SK-N-SH treated with all-trans-retinoic acid at 6 μM for 48 hours (cell line): ENCODE measurements at regions not wholly inside any gene's neighbourhood (a gene's known extent, or its start where the extent isn't known, plus 50 kb on each side); places are given as distances from the start of the nearest gene placed in this dataset.

Source experiments
- ATAC-seq: fragments of 200-7000 bp; cut with Tn5 transposase; 3 replicates; pipeline ENCODE4 v1.9.1; 2020; ENCODE audit warnings: mild to moderate bottlenecking, moderate library complexity
- ARNTL ChIP-seq: fragments of 450-650 bp; formaldehyde crosslinking; IDR thresholded peaks from 2 replicates; pipeline ENCODE4 v1.5.0; 2020; ENCODE audit warnings: low read depth, mild to moderate bottlenecking, moderate library complexity, borderline replicate concordance
- BACH2 ChIP-seq: fragments of 250-450 bp; sonication (Bioruptor Pico); IDR thresholded peaks from 2 replicates; pipeline ENCODE4 v1.9.0; 2021; ENCODE audit warnings: mild to moderate bottlenecking, borderline replicate concordance
- CSDC2 ChIP-seq: fragments of 250-450 bp; sonication (Bioruptor Pico); IDR thresholded peaks from 2 replicates; pipeline ENCODE4 v1.5.0; 2020; ENCODE audit warnings: mild to moderate bottlenecking, moderate library complexity
- ESRRG ChIP-seq: fragments of 250-450 bp; sonication (Bioruptor Pico); IDR thresholded peaks from 2 replicates; pipeline ENCODE4 v1.6.1; 2021; ENCODE audit warnings: mild to moderate bottlenecking
- GLIS3 ChIP-seq: fragments of 250-450 bp; sonication (Bioruptor Pico); IDR thresholded peaks from 2 replicates; pipeline ENCODE4 v1.5.0; 2020; ENCODE audit warnings: mild to moderate bottlenecking, moderate library complexity
- ISL1 ChIP-seq: fragments of 250-450 bp; sonication (Bioruptor Pico); IDR thresholded peaks from 2 replicates; pipeline ENCODE4 v2.1.2; 2022; ENCODE audit warnings: mild to moderate bottlenecking, moderate library complexity
- OSR1 ChIP-seq: fragments of 250-450 bp; sonication (Bioruptor Pico); IDR thresholded peaks from 2 replicates; pipeline ENCODE4 v1.8.0; 2022; ENCODE audit warnings: moderate library complexity, mild to moderate bottlenecking, inconsistent platforms
- PPARA ChIP-seq: fragments of 250-450 bp; sonication (Bioruptor Pico); IDR thresholded peaks from 2 replicates; pipeline ENCODE4 v1.5.0; 2020; ENCODE audit warnings: mild to moderate bottlenecking, borderline replicate concordance
- RARB ChIP-seq: fragments of 250-450 bp; sonication (Bioruptor Pico); IDR thresholded peaks from 2 replicates; pipeline ENCODE4 v1.8.0; 2021; ENCODE audit warnings: mild to moderate bottlenecking, moderate library complexity
- SNAI2 ChIP-seq: fragments of 250-450 bp; sonication (Bioruptor Pico); IDR thresholded peaks from 2 replicates; pipeline ENCODE4 v1.5.0; 2020; ENCODE audit warnings: mild to moderate bottlenecking, moderate library complexity
- TCF4 ChIP-seq: fragments of 250-450 bp; sonication (Bioruptor Pico); IDR thresholded peaks from 2 replicates; pipeline ENCODE4 v1.8.0; 2021; ENCODE audit warnings: mild to moderate bottlenecking, moderate library complexity, borderline replicate concordance
- TOX ChIP-seq: fragments of 250-450 bp; sonication (Bioruptor Pico); IDR thresholded peaks from 2 replicates; pipeline ENCODE4 v1.8.0; 2021; ENCODE audit warnings: mild to moderate bottlenecking, moderate library complexity, borderline replicate concordance
- ZC3H10 ChIP-seq: fragments of 250-450 bp; sonication (Bioruptor Pico); IDR thresholded peaks from 2 replicates; pipeline ENCODE4 v1.5.1; 2021; ENCODE audit warnings: mild to moderate bottlenecking, moderate library complexity
- ZFP3 ChIP-seq: fragments of 250-450 bp; sonication (Bioruptor Pico); IDR thresholded peaks from 2 replicates; pipeline ENCODE4 v1.5.0; 2020; ENCODE audit warnings: mild to moderate bottlenecking, moderate library complexity
- ZFP30 ChIP-seq: fragments of 450-650 bp; formaldehyde crosslinking; IDR thresholded peaks from 2 replicates; pipeline ENCODE4 v1.5.0; 2022; ENCODE audit warnings: mild to moderate bottlenecking, moderate library complexity
- ZNF565 ChIP-seq: fragments of 450-650 bp; formaldehyde crosslinking; conservative IDR thresholded peaks from 2 replicates; pipeline ENCODE4 v1.5.0; 2020; ENCODE audit warnings: low read depth, mild to moderate bottlenecking, moderate library complexity
- ZNF70 ChIP-seq: fragments of 450-650 bp; formaldehyde crosslinking; IDR thresholded peaks from 2 replicates; pipeline ENCODE4 v1.5.0; 2020; ENCODE audit warnings: mild to moderate bottlenecking, moderate library complexity
- ZNF8 ChIP-seq: fragments of 450-650 bp; formaldehyde crosslinking; IDR thresholded peaks from 2 replicates; pipeline ENCODE4 v1.5.0; 2020; ENCODE audit warnings: mild to moderate bottlenecking, moderate library complexity
- TF ChIP-seq, protein P1 (sequence below): fragments of 250-450 bp; sonication (Bioruptor Pico); IDR thresholded peaks from 2 replicates; pipeline ENCODE4 v1.8.0; 2021; ENCODE audit warnings: low read depth, mild to moderate bottlenecking, moderate library complexity, borderline replicate concordance
- TF ChIP-seq, protein P2 (sequence below): fragments of 250-450 bp; sonication (Bioruptor Pico); IDR thresholded peaks from 2 replicates; pipeline ENCODE4 v1.5.1; 2021; ENCODE audit warnings: mild to moderate bottlenecking, moderate library complexity
- TF ChIP-seq, protein P3 (sequence below): fragments of 250-450 bp; sonication (Bioruptor Pico); IDR thresholded peaks from 2 replicates; pipeline ENCODE4 v1.5.0; 2020; ENCODE audit warnings: mild to moderate bottlenecking, moderate library complexity

DNA sequence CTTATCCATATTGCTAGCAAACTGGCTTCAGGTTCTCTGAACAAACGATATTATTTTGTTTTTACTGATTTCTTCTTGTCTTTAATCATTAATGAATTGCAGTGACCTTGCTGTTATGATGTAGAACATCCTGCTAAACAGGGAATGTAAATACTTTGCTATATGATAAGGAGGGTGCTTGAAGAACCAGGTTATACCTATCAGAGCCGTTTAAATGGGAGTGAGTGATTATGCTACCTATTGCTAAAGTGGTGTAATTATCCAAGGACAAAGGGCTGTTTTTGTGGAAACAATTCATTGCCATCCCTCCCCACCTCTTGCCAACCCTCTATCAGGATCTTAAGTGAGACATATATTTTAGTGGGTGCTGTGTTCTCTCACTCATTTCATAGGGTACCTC, 788.9 kb downstream of the RPA4 start (continued):
- TF ChIP-seq, protein P1, sequence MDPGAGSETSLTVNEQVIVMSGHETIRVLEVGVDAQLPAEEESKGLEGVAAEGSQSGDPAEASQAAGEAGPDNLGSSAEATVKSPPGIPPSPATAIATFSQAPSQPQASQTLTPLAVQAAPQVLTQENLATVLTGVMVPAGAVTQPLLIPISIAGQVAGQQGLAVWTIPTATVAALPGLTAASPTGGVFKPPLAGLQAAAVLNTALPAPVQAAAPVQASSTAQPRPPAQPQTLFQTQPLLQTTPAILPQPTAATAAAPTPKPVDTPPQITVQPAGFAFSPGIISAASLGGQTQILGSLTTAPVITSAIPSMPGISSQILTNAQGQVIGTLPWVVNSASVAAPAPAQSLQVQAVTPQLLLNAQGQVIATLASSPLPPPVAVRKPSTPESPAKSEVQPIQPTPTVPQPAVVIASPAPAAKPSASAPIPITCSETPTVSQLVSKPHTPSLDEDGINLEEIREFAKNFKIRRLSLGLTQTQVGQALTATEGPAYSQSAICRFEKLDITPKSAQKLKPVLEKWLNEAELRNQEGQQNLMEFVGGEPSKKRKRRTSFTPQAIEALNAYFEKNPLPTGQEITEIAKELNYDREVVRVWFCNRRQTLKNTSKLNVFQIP (CRISPR knock-in tag): no peak
- no peak for TF ChIP-seq PPARA
- TF ChIP-seq ZFP30 (CRISPR knock-in tag): no peak
- no peak for TF ChIP-seq TOX
- no peak for TF ChIP-seq CSDC2
- no peak for TF ChIP-seq RARB (CRISPR knock-in tag)

DNA sequence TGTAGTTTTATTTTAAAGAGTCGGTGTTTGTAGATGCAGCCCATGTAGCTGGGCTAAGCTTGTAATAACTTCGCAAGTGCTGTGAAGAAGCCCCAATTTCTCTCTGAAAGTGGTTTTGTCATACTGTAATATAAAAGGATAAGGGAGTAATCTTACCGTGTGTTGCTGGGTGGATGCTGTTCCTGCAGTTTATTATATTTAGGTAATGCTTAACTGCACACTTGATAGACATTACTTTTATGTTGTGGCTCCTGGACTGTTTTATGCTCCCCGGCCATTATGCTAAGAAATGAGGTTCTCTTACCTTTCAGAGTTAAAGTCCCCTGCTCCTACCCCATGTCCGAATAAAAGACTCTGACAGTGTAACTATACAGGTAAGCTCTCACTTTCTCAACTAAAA, 789.4 kb downstream of the RPA4 start:
- TF ChIP-seq ZFP3 (CRISPR knock-in tag) (no peak), ZFP30 (CRISPR knock-in tag) (no peak), PPARA (no peak), BACH2 (CRISPR knock-in tag) (no peak), ARNTL (no peak), SNAI2 (CRISPR knock-in tag) (no peak), OSR1 (no peak), ESRRG (CRISPR knock-in tag) (no peak), ZNF70 (CRISPR knock-in tag) (no peak), TCF4 (no peak), ISL1 (CRISPR knock-in tag) (no peak), ZNF565 (CRISPR knock-in tag) (no peak), ZNF8 (no peak), ZC3H10 (CRISPR knock-in tag) (no peak)
- TF ChIP-seq, protein P2, sequence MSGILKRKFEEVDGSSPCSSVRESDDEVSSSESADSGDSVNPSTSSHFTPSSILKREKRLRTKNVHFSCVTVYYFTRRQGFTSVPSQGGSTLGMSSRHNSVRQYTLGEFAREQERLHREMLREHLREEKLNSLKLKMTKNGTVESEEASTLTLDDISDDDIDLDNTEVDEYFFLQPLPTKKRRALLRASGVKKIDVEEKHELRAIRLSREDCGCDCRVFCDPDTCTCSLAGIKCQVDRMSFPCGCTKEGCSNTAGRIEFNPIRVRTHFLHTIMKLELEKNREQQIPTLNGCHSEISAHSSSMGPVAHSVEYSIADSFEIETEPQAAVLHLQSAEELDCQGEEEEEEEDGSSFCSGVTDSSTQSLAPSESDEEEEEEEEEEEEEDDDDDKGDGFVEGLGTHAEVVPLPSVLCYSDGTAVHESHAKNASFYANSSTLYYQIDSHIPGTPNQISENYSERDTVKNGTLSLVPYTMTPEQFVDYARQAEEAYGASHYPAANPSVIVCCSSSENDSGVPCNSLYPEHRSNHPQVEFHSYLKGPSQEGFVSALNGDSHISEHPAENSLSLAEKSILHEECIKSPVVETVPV (CRISPR knock-in tag): no peak
- TF ChIP-seq, protein P3, sequence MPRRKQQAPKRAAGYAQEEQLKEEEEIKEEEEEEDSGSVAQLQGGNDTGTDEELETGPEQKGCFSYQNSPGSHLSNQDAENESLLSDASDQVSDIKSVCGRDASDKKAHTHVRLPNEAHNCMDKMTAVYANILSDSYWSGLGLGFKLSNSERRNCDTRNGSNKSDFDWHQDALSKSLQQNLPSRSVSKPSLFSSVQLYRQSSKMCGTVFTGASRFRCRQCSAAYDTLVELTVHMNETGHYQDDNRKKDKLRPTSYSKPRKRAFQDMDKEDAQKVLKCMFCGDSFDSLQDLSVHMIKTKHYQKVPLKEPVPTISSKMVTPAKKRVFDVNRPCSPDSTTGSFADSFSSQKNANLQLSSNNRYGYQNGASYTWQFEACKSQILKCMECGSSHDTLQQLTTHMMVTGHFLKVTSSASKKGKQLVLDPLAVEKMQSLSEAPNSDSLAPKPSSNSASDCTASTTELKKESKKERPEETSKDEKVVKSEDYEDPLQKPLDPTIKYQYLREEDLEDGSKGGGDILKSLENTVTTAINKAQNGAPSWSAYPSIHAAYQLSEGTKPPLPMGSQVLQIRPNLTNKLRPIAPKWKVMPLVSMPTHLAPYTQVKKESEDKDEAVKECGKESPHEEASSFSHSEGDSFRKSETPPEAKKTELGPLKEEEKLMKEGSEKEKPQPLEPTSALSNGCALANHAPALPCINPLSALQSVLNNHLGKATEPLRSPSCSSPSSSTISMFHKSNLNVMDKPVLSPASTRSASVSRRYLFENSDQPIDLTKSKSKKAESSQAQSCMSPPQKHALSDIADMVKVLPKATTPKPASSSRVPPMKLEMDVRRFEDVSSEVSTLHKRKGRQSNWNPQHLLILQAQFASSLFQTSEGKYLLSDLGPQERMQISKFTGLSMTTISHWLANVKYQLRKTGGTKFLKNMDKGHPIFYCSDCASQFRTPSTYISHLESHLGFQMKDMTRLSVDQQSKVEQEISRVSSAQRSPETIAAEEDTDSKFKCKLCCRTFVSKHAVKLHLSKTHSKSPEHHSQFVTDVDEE: no peak
- TF ChIP-seq, protein P1 (CRISPR knock-in tag): no peak
- ATAC-seq: no peak

DNA sequence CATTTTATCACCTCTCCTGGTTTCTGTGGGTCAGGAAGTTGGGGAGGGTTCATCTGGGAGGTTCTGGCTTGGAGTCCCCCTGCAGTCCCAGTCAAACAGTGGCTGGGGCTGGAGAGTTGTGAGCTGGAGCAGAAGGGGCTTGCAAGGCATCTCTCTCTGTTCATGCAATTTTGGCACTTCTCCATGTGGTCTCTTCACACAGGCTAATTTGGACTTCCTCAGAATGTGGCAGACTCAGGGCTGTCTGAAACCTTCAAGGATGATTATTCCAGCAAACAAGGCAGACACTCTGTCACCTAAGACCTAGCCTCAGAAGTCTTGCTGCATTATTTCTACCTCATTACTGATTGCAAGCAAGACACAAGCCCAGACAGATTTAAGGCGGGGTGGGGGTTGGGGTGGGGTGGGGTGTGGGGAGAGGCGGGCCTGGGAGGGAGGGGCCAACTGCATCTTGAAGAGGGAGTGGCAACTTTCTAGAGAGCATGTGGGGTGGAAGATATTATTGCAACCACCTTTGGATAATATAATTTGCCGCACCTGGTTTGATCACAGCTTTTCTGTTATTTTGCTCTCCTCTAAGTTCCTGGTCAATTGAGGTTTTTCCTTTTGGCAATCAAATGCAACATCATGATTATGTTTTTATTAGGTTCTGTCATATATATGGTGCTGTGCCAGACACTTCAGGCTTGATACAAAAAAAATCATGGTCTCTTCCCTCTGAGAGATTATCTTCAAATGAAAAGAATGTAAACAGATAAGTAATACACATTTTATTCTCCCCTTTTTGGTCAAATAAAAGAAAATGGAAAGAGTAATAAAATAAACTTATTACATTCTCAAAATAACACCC, 799.5 kb downstream of the RPA4 start:
- ATAC-seq: no peak
- TF ChIP-seq GLIS3 (CRISPR knock-in tag): no peak
- TF ChIP-seq, protein P2 (CRISPR knock-in tag): no peak
